ENCODE measurements at regions not wholly inside any gene's neighbourhood (a gene's known extent, or its start where the extent isn't known, plus 50 kb on each side); places are given as distances from the start of the nearest gene placed in this dataset.

GRCh38 chr10:121130382-121130781 is 279.2 kb downstream of the WDR11 start:
- no peak for TF ChIP-seq CTCF (IDR thresholded peaks at IDR 0.05; ENCODE audit: borderline replicate concordance, insufficient read depth, low read depth, low read length)
- no peak overlapping the region for H3K4me3 ChIP-seq (ENCODE audit: low read depth, low read length)

GRCh38 chr10:121131014-121131413 is 279.9 kb downstream of the WDR11 start:
- no peak overlapping the region for H3K4me3 ChIP-seq (ENCODE audit: low read depth, low read length)
- no peak for TF ChIP-seq CTCF (IDR thresholded peaks at IDR 0.05; ENCODE audit: borderline replicate concordance, insufficient read depth, low read depth, low read length)

GRCh38 chr10:121131426-121132265 is 280.5 kb downstream of the WDR11 start:
- no peak overlapping the region for H3K4me3 ChIP-seq (ENCODE audit: low read depth, low read length)
- TF ChIP-seq CTCF (IDR thresholded peaks at IDR 0.05; ENCODE audit: borderline replicate concordance, insufficient read depth, low read depth, low read length): no peak

- TF ChIP-seq CTCF (IDR thresholded peaks at IDR 0.05; ENCODE audit: borderline replicate concordance, insufficient read depth, low read depth, low read length): no peak
- no peak overlapping the region for H3K4me3 ChIP-seq (ENCODE audit: low read depth, low read length)
These were observed 281.1 kb downstream of the WDR11 start for GRCh38 chr10:121132273-121132672.

GRCh38 chr10:121133901-121134300 is 282.7 kb downstream of the WDR11 start:
- TF ChIP-seq CTCF (IDR thresholded peaks at IDR 0.05; ENCODE audit: borderline replicate concordance, insufficient read depth, low read depth, low read length): no peak
- no peak overlapping the region for H3K4me3 ChIP-seq (ENCODE audit: low read depth, low read length)

- no peak for TF ChIP-seq CTCF (IDR thresholded peaks at IDR 0.05; ENCODE audit: borderline replicate concordance, insufficient read depth, low read depth, low read length)
- H3K4me3 ChIP-seq (ENCODE audit: low read depth, low read length): no peak overlapping the region
These were observed 283.5 kb downstream of the WDR11 start for GRCh38 chr10:121134711-121135110.

GRCh38 chr10:121135512-121135911 is 284.4 kb downstream of the WDR11 start:
- no peak overlapping the region for H3K4me3 ChIP-seq (ENCODE audit: low read depth, low read length)
- TF ChIP-seq CTCF (IDR thresholded peaks at IDR 0.05; ENCODE audit: borderline replicate concordance, insufficient read depth, low read depth, low read length): no peak
